ENCODE measurements at regions not wholly inside any gene's neighbourhood (a gene's known extent, or its start where the extent isn't known, plus 50 kb on each side); places are given as distances from the start of the nearest gene placed in this dataset.

DNA sequence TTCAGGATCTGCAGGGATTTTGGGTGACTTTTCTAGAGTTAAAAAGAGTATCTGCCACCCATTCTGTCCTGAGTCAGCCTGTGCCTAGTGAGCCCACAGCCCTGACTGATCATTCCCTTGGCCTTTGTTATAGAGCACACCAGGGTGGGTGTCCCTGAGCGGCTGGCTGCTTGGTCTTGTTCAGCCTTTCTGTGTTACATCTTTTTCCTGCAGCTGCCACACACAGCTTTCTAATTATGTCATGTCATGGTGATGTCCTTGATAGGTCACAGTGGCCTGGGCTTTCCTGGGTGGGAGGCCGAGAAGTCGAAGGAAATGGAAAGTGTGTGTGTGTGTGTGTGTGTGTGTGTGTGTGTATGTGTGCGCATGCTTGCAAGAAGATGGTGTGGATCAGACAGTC lies 293.2 kb upstream of the CRY1 start:
- Histone ChIP-seq H3K9me3 (peaks cover 13% of the 10 kb centered on the region; the same call in 1 of the 2 replicates), H3K9ac (no peak overlapping the region), H3K27ac (no peak overlapping the region), H3K4me2 (peak overlapping the region; percentile 13; the same call in 1 of the 2 replicates), H3K4me1 (peaks cover 12% of the 10 kb centered on the region), H3K4me3 (no peak overlapping the region), H3K36me3 (no peaks in the 10 kb centered on the region), H3K27me3 (no peaks in the 10 kb centered on the region), H4K20me1 (no peaks in the 10 kb centered on the region)
- TF ChIP-seq Cebpa-rat (IDR thresholded peaks at IDR 0.05), result no peak

DNA sequence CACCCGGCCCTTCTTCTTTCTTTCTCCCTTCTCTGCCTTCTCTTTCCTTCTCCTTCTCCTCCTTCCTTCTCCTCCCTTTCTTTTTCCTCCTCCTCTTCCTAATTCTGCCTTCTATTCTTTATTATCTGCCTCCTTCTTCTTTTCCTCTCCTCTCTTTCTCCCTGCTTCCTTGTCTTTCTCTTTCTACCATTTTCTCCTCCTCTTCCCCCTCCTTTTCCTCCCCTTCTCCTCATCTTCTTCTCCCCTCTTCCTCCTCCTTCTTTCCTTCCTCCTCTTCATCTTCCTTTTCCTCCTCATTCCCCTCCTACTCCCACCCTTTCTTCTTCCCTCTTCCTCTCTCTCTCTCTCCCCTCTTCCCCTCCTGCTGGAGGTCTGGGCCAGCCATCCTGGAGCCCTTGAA lies 294.9 kb upstream of the CRY1 start:
- Histone ChIP-seq H3K4me2 (no peak overlapping the region), H3K27me3 (no peaks in the 10 kb centered on the region), H3K9ac (no peak overlapping the region), H3K27ac (no peak overlapping the region), H3K4me1 (peaks cover 24% of the 10 kb centered on the region), H4K20me1 (0 out of 2 replicates have a peak, but pooled peaks cover 7% of the 10 kb centered on the region), H3K9me3 (peaks cover 13% of the 10 kb centered on the region; the same call in 1 of the 2 replicates), H3K4me3 (no peak overlapping the region), H3K36me3 (no peaks in the 10 kb centered on the region)
- TF ChIP-seq Cebpa-rat (IDR thresholded peaks at IDR 0.05), result no peak

DNA sequence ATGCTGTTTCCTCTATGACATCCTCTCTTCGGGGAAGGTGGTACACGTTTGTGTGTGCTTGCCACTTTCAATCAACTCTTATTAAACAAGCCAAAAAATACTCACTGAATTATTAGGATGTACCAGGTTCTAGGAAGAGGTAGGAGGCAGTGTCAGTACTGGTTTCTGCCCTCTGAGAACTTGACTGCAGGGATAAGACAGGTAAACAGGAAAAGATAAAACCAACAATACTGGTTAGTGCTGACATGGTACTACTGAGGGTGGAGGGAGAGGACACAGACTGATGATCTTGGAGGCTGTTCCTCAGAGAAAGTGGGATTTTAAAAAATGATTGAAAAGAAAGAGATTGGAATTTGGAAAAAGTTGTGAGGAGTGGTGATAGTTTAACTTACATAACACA lies 295.2 kb upstream of the PWP1 start:
- Histone ChIP-seq H3K4me3 (no peak overlapping the region), H3K36me3 (no peaks in the 10 kb centered on the region), H3K27ac (no peak overlapping the region), H3K9me3 (peaks cover 13% of the 10 kb centered on the region; the same call in 1 of the 2 replicates), H4K20me1 (0 out of 2 replicates have a peak, but pooled peaks cover 7% of the 10 kb centered on the region), H3K27me3 (no peaks in the 10 kb centered on the region), H3K9ac (no peak overlapping the region), H3K4me2 (no peak overlapping the region), H3K4me1 (peaks cover 44% of the 10 kb centered on the region)
- no peak for TF ChIP-seq Cebpa-rat (IDR thresholded peaks at IDR 0.05)

DNA sequence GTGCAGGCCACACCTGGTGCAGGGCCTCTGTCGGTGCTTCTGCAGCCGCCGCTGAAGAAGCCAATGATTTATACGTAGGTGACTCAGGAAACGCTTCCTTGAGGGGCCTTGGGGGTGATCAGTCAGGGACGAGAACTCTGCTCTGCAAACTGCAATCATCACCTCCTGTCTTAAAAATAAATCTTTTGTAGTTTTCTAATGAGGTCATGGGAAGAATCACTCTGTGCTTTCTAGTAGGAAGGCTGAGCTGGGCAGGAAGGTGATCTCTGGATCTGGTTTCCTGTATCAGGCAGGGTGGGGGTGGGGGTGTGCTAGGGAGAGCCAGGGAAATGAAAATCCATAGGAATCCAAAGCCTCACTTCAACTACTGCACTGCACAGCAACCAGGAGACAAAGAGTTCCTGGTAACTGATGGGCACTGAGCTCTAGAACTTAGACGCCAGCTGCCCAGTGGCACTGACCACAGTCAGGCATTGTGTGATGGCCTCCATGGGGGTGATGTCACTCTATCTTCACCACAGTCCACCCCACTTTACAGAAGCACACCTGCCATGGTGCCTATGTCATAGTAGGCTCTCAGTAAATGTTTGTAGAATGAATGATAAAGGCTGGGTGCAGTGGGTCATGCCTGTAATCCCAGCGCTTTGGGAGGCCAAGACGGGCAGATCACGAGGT lies 292.4 kb upstream of the PWP1 start:
- peaks cover 13% of the 10 kb centered on the region; the same call in 1 of the 2 replicates for H3K9me3 ChIP-seq
- peaks cover 32% of the 10 kb centered on the region for H3K4me1 ChIP-seq
- no peaks in the 10 kb centered on the region for H3K36me3 ChIP-seq
- no peak overlapping the region for H3K4me3 ChIP-seq
- H3K4me2 ChIP-seq, result peak overlapping the region; percentile 38
- H3K27ac ChIP-seq, result no peak overlapping the region
- TF ChIP-seq Cebpa-rat (IDR thresholded peaks at IDR 0.05), result no peak
- no peak overlapping the region for H3K9ac ChIP-seq
- H4K20me1 ChIP-seq, result 0 out of 2 replicates have a peak, but pooled peaks cover 14% of the 10 kb centered on the region
- no peaks in the 10 kb centered on the region for H3K27me3 ChIP-seq

DNA sequence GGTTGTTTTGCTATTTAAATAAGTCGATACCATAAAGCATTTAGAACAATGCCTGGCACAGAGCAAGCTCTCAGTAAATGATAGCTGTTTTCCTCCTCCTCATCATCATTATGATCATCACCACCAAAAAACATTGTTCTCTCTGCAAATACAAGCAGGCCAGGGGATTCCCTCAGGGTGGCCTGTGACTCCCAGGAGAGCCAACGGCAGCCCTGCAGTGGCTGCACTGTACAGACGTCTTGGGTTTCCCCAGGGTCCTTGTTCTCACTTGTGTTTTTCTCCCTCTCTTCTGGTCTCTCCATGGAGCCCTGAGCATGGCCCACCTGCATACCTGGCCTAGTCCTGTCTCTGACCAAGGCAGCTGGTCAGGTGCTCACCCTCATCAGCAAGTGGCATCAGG lies 290.9 kb upstream of the PWP1 start:
- Histone ChIP-seq H3K36me3 (no peaks in the 10 kb centered on the region), H3K4me2 (peak overlapping the region; percentile 50), H4K20me1 (0 out of 2 replicates have a peak, but pooled peaks cover 14% of the 10 kb centered on the region), H3K9me3 (peaks cover 7% of the 10 kb centered on the region; the same call in 1 of the 2 replicates), H3K4me3 (no peak overlapping the region), H3K9ac (no peak overlapping the region; the same call in 1 of the 2 replicates), H3K27ac (no peak overlapping the region), H3K27me3 (no peaks in the 10 kb centered on the region), H3K4me1 (peaks cover 32% of the 10 kb centered on the region)
- TF ChIP-seq Cebpa-rat (IDR thresholded peaks at IDR 0.05), result no peak

DNA sequence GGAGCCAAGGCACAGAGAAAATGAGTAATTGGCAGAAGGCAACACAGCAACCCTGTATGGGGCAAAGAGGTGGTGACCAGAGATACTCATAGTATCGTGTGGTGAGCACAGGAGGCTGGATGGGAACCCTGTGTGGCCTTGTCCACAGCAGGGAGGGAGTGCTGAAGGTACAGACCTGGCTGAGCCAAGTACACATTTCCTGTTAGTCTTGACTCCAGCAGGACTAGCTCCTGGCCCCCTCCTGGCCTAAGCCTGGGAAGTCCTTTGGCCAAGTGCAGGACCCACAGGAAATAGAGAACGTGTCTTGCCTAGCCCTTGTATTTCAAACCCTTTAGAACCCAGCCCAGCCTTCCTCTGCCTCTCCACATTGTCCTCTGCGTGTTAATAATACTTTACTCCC lies 289.8 kb upstream of the PWP1 start:
- 0 out of 2 replicates have a peak, but pooled peaks cover 14% of the 10 kb centered on the region for H4K20me1 ChIP-seq
- H3K4me2 ChIP-seq, result no peak overlapping the region
- H3K27me3 ChIP-seq, result no peaks in the 10 kb centered on the region
- H3K4me1 ChIP-seq, result peaks cover 32% of the 10 kb centered on the region
- H3K4me3 ChIP-seq, result no peak overlapping the region
- no peak overlapping the region for H3K27ac ChIP-seq
- no peak for TF ChIP-seq Cebpa-rat (IDR thresholded peaks at IDR 0.05)
- H3K9me3 ChIP-seq, result no peaks in the 10 kb centered on the region
- no peaks in the 10 kb centered on the region for H3K36me3 ChIP-seq
- no peak overlapping the region for H3K9ac ChIP-seq

DNA sequence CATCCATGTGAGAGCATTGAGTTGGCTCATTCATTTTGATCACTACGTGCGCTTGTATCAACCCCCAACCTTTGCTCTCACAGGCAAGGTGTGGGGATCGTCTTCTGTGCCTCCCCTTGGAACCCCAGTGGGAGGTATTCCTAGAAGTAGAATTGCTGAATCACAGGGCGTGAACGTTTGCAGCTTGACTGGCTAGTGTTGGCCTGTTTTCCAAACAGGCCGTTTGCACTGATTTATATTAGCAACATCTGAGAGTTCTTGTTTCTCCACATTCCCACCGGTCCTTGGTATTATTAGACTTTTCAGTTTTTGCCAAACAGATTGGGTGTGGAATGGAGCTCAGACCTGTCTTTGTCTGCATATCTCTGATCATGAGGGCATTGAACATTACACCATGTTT lies 288.6 kb upstream of the PWP1 start:
- no peaks in the 10 kb centered on the region for H3K9me3 ChIP-seq
- H3K9ac ChIP-seq, result no peak overlapping the region
- H3K27me3 ChIP-seq, result no peaks in the 10 kb centered on the region
- peaks cover 32% of the 10 kb centered on the region for H3K4me1 ChIP-seq
- H3K36me3 ChIP-seq, result no peaks in the 10 kb centered on the region
- no peak overlapping the region for H3K4me2 ChIP-seq
- TF ChIP-seq Cebpa-rat (IDR thresholded peaks at IDR 0.05), result no peak
- H3K27ac ChIP-seq, result no peak overlapping the region
- H4K20me1 ChIP-seq, result 0 out of 2 replicates have a peak, but pooled peaks cover 10% of the 10 kb centered on the region
- no peak overlapping the region for H3K4me3 ChIP-seq

DNA sequence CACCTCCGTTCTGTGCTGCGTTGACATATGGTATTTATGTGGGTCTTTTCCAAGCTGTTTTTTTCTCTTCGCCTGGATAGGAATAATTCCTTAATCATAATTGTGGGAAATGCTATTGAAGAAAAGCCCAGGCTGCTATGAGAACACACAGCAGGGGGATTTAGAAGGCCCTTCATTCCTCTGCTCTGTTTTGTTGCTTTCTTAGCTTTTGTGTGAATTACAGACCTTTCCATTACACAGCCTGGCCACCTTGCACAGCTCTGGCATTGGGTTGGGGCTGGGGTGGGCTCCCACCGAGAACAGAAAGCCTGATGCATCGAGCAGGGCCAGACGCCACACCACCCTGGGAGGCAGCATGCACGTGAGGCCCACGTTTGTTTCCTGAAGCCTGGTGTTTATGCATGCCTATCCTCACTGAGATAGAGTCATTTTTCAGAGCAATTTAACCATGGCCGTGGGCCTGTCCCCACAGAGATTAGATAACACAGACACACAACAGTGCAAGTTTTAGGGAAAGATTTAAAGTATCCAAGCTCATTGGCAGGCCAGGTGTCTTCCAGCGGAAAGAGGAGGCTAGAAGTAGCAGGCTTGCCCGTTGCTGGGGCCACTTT lies 287.6 kb upstream of the PWP1 start:
- no peaks in the 10 kb centered on the region for H3K9me3 ChIP-seq
- peaks cover 23% of the 10 kb centered on the region for H3K4me1 ChIP-seq
- H3K27me3 ChIP-seq, result no peaks in the 10 kb centered on the region
- no peak overlapping the region for H3K9ac ChIP-seq
- no peak overlapping the region for H3K4me3 ChIP-seq
- no peak overlapping the region for H3K4me2 ChIP-seq
- H3K27ac ChIP-seq, result no peak overlapping the region
- 0 out of 2 replicates have a peak, but pooled peaks cover 7% of the 10 kb centered on the region for H4K20me1 ChIP-seq
- no peak for TF ChIP-seq Cebpa-rat (IDR thresholded peaks at IDR 0.05)
- no peaks in the 10 kb centered on the region for H3K36me3 ChIP-seq

DNA sequence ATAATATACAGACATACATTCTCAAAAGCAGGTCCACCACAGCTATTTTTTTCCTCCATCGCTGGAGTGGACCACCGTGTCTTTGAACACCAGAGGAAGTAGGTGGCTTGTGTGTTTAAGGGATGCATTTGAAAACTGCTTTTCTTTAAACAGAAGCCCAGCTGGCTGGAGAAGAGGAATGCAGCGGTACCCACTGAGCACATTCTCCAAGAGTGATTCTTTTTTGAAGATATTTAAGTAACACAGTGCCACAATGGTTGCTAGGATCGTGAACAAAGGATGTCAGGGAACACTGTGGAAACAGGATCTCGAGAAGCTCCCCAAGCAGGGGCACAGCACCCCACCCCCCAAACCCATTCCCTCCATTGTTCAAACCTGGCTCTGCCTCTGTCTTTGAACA lies 286.6 kb upstream of the PWP1 start:
- TF ChIP-seq Cebpa-rat (IDR thresholded peaks at IDR 0.05), result no peak
- Histone ChIP-seq H3K36me3 (no peaks in the 10 kb centered on the region), H3K27me3 (no peaks in the 10 kb centered on the region), H3K4me1 (peaks cover 12% of the 10 kb centered on the region), H3K27ac (no peak overlapping the region), H4K20me1 (0 out of 2 replicates have a peak, but pooled peaks cover 7% of the 10 kb centered on the region), H3K9me3 (no peaks in the 10 kb centered on the region), H3K9ac (no peak overlapping the region), H3K4me3 (no peak overlapping the region), H3K4me2 (no peak overlapping the region)
